ENCODE measurements at regions not wholly inside any gene's neighbourhood (a gene's known extent, or its start where the extent isn't known, plus 50 kb on each side); places are given as distances from the start of the nearest gene placed in this dataset.

DNA sequence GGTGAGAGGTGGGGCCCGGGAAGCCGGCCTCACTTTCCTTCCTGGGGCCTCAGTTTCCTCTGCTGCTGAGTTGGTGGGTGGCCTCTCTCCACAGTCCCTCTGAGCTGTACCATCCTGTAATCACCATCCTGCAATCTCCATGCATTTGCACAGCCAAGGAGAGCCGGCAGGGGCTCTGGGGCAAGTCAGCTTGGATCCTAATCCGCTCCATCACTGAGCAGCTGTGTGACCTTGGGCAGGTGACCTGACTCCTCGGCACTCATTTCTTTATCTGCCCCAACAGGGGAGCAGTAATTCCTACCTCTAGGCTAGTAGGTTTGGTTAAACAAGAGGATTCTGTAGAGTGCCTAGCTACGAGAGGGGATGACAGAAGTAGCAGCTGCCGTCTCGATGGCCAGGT is 88.2 kb upstream of the ZNF618 start:
- no peak for DNase-seq (ENCODE audit: low read depth)

DNA sequence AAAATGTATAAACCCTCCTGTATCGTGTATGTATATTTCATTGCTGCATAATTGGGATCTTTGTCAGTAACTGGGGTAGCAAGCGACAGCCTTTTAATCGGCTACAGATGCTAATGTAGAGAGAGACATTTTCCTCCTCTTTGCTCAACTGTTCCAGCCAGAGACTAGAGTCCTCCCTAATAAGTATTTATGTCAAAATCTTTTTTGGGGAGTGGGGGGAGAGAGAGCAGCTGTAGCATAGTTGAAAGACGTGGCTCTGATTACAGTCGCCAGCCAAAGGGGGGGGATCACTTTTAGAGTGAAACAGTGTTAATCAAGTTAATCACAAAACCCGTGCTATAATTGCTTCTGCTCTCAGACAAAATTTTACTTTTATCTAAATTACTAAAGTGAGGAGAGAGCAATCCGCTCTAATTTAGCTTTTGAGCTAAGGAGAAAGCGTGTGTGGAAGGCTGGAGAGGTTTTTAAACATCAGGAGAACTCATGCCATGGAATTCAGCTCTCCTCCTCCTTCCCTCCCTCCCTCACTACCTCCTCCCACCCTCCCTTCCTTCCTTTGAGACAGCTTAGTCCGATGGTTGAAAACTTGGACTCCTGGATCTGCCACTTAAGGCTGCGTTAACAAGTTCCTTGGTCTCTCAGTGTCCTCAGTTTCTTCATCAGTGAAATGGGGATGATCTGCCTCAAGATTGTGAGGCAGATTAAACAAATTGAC is 87.3 kb upstream of the ZNF618 start:
- DNase-seq (ENCODE audit: low read depth): no peak

DNA sequence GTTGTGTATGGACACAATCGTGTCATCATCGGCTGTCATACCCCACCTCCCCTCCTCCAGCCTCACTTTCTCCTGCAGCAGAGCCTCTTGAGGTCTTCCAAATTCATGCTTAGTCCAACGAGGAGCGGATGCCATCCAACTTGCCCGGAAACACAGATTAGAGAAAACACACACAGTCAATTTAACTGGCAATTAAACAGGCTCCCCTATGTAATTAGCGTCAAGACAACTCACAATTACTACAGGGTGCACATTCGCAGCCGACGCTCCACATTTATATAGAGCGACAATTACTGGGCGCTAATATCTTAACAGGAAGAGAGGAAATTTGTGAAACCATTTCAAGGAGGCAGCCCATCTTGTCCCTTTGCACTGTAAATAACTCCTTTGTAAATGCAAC is 86.0 kb upstream of the ZNF618 start:
- no peak for DNase-seq (ENCODE audit: low read depth)

DNA sequence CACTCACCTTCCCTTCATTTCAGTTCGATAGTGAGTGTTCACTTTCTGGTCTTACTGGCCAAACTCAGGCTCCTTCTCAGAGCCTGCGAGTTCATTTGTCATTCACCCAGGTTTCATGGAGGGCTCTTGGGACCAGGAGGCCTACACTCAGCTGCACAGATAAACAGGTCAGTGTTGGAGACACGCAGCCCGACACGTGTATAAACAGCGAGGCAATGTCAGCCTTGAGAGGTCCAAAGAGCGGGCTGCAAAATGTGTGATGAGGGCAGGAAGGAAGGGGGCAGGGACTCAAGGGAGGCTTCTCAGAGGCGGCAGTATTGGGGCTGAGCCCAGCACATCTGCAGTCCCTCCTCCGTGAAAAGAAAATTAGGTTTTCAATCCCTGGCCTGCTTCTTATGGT is 82.6 kb upstream of the ZNF618 start:
- no peak for DNase-seq (ENCODE audit: low read depth)

DNA sequence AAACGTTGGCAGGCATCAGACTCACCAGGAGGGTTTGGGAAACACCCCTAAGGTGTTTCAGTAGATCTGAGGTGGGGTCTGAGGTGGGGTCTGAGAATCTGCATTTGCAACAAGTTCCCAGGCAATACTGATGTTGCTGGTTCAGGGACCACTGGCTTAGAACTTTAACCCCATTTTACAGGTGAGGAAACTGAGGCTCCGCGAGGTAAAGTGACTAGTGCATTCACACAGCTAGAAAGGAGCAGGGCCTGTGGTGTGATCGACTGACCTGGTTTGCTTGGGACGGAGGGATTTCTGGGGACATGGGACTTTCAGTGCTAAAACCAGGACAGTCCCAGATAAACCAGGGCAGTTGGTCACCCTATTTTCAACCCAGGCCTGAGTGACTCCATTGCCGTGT is 81.4 kb upstream of the ZNF618 start:
- DNase-seq (ENCODE audit: low read depth): no peak

DNA sequence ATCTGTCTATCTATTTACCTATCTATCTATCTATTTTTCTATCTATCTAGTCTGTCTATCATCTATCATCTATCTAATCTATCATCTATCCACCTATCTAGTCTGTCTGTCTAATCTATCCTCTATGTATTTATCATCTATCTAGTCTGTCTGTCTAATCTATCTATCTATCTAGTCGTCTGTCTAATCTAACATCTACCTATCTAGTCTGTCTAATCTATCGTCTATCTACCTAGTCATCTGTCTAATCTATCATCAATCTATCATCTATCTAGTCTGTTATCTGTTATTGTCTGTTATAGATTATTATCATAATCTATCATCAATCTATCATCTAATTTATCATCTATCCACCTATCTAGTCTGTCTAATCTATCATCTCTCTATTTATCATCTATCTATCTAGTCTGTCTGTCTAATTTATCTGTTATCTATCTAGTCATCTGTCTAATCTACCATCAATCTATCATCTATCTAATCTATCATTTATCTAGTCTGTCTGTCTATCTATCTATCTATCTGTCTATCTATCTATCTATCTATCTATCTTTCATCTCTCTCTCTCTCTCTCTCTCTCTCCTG is 80.2 kb upstream of the ZNF618 start:
- no peak for DNase-seq (ENCODE audit: low read depth)

DNA sequence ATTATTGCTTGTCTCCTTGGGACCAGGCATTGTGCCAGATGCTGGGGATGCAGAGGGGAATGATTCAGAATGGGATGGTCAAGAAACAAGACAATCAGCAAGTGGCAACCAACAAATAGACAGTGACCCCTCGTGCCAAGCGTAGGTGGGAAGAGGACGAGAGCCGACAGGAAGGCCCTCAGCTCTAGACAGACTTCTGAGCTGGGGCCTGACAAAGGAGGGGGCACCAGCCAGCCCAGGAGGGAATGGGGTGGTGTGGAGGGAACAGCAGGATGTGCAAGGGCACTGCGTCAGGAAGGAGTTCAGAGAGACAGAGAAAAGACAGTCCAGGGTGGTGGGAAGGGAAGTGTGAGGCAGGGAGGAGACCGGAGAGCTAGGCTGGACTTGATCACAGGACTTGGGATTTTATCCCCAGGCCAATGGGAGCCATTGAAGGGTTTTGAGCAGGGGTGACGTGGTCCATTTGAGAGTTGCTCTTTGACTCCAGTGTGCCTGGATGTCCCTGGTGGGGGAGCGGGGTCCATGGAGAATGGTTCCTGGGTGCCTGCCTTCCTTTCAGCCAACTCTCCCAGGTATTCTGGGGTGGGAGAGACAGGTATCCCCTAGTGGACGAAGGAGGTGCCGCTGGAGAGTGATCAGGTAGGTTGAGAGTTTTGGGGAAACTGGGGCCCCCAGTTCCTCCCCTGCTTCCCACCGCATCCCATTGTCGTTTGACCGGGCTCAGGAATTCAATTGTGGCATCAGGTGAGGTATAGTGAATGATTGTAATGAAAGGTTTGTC is 79.3 kb upstream of the ZNF618 start:
- DNase-seq (ENCODE audit: low read depth): no peak

DNA sequence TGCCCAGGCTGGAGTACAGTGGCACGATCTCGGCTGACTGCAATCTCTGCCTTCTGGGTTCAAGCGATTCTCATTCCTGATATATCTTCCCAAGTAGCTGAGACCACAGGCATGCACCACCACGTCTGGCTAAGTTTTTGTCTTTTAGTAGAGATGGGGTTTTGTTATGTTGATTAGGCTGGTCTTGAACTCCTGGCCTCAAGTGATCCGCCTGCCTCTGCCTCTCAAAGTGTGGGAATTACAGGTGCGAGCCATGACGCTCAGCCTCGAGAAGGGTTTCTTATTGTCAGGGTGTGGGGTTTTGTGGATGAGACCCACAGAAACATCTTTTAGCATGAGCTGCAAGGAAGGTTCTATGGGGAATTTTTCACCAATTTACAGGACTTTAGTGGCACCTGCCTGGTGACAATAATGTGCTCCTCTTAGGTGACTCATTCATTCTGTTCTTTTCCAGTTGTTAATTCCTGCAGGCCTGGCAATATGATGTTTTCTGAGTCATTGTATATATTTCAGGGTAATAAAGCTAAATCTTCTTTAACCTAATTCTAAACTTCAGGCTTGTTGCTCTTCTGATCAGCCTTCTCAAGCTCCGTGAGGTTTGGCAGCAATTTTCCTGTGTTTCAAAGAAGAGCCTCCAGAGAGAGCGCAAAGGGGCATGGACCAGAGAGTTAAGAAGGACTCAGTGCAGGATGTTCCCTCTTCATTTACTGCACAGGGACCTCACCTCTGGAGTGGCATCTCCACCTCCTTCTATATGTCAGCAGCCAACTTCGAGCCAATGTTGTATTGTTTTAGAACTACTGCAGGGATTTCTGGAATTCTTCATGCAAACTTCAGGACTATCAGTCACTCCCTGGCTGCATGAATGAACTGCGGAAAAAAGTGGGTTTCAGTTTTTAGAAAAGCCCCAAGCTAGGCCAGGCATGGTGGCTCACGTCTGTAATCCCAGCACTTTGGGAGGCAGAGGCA is 77.8 kb upstream of the ZNF618 start:
- no peak for DNase-seq (ENCODE audit: low read depth)

DNA sequence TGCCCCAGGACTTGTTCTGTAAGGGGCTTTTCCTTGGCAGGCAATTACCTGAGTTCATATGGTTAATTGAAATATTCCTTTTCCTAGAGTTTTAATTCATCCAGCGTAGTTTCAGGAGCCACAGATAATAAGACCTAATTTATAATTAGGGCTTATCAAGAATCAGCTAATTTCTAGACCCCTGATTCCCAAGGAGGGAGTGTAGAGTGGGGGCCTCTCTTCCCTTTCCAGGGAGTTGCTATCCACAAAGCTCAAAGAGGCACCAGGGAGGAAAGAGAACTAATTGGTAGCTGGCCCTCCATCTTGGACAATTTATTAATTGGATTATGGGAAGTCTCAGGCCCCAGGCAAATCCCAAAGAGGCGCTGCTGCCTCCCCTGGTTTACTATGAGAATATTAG is 75.8 kb upstream of the ZNF618 start:
- no peak for DNase-seq (ENCODE audit: low read depth)

DNA sequence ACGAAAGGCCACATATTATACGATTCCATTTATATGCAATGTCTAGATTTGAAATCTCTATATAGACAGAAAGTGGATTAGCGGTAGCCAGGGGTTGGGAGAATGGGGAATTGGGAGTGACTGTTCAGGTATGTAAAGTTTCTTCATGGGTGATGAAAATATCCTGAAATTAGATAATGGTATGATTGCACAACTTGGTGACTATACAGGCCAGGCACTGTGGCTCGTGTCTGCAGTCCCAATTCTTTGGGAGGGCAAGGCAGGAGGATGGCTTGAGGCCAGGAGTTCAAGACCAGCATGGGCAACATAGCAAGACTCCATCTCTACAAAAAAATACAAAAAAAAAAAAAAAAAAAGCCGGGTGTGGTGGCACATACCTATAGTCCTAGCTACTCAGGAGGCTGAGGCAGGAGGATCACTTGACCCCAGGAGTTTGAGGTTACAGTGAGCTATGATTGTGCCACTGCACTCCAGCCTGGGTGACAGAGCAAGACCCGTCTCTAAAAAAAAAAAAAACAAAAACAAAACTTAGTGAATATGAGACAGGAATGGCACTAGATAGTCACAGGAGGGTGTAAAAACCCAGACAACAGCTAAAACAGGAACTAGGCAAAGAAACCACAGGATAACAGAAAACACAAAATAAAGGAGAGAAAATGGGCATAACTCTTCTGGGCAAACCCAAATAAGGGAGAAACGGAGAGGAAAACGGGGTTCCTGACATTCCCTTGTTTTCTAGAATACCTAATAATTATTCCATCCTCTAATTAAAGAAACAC is 72.1 kb upstream of the ZNF618 start:
- no peak for DNase-seq (ENCODE audit: low read depth)

DNA sequence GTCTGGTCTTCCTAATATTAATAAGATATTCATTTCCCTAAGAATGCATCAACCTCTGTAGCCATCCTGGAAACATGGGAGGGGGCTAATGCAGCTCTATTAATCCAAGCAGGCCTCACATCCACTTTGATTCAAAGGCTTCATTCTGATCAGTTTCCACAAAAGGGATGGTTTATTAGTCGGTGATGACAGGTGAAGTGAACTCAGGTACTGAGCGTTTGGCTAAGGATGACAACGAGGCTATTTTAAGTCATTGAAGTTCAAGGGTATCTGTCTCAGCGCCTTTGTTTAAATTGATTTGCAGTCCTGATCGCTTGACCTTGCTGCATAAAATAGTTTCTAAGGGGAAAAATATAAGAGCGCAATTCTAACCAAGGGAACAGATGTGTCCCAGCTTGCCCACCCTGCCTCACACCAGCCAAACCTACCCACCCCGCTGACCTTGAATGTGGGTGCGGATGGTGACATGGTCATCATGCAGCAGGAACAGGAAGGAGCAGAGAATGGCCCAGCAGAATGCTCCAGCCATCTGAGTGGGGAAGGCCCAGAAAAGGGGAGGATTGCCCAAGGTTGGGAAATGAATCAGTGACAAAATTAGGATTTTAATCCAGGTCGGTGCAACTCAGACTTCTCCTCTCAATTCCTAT is 70.5 kb upstream of the ZNF618 start:
- DNase-seq (ENCODE audit: low read depth): no peak

DNA sequence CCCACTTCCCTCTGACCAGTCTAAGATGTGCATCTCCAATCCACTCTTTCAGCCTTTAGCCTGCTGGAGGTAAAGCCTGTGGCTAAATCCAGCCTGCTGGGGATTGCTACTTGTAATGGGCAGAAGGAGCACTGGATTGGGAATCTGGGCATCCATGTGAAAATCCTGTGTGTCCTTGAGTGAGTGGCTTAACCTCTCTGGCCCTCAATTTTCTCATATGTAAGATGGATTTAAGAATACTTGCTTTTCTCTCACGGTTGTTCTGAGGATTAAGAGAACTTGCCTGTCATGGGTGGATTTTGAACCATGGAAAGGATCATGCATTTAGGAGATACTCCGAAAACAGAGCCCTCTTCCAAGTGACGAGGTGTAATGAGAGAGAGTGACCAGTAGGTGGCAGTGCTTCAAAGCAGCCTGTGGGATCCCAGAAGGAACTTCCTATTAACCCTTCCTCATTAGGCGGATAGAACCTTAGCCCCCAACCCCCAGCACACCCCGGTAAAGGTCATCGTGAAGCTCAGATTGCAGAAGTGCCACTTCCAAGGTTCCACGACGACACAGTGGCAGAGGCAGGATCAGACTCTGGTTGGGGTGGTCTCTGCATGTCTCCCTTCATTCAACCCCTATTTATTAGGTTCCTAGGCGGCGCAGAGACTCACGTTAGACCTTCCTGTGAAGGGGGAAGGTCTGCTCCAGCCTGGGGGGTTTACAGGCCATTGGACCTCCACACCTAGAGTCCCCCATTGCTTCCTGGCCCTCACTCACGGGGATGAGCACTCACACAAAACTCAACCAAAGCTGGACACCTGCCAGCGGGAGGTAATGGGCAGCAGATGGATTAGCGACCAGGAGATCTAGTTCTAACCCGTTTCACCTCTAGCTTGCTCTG is 68.7 kb upstream of the ZNF618 start:
- DNase-seq (ENCODE audit: low read depth): no peak

DNA sequence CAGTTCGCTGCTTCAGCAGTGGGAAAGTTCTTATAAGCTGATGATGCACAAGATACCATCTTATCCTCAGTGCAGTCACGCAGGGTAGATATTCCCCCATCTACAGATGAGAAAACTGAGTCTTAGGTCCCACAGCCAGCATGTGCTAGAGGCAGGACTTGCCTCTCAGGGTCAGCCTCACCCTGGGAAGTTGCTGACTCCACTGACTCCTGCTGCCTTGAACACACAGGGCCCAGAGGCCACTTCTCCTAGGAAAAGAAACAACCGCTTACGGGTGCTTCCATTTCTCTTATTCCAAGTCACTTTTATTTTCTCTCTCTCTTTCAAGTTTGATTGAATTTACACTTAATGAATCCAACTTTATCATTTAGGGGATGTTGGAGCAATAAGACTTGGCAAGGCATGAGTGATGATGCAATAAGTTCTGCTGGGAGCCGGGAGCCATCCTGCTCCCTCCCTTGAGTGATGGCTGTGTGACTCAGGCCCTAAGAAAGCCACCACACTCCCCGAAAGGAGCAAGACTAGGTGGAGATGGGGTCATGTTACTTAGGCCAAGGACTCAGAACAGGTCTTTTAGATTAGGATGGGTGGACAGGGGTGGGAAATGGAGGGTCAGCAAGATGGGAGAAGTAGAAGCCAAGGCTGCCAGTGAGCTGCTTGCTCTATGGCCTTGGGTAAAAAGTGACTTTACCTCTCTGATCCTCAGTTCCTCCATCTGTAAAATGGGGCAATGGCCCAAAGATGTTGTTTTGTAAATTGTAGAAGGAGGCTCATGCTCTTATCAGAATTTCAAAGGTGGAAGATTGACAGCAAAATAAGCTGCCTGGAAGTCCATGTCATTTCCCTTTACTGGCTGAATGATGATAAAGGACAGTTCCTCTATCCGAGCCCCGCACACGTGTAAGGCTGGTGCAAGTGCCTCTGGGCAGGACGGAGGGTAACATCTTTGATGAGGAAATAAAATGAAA is 67.4 kb upstream of the ZNF618 start:
- DNase-seq (ENCODE audit: low read depth): no peak

DNA sequence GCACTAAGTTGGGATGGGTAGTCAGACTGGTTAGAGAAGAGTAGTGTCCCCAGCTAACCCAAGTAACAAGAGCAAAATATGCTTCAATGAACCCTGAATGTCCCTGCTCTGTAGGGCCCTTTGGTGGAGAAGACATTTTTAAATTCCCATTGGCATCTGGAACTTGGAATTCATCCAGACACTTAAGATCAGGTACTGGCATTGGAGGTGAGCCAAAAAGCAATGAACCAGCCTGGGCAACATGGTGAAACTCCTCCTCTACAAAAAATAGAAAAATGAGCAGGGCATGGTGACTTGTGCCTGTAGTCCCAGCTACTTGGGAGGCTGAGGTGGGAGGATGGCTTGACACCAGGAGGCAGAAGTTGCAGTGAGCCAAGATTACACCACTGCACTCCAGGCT is 58.9 kb upstream of the ZNF618 start:
- no peak for DNase-seq (ENCODE audit: low read depth)

DNA sequence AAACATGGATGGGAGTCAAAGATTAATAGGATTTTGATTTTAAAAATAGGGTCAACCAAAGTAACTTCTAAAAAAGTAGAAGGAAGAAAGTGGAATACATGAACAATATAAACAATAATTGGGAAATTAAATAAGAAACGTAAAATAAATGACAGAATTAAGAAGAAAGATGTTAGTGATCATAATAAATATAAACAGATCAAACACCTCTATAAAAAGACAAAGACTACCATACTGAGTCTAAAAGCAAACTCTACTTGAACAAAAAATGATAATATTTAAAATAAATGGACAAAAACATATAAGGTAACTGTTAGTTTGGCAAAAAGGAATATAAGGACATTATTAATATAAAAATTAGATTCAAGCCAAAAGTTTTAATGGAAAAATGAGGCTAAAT is 57.7 kb upstream of the ZNF618 start:
- DNase-seq (ENCODE audit: low read depth): no peak

DNA sequence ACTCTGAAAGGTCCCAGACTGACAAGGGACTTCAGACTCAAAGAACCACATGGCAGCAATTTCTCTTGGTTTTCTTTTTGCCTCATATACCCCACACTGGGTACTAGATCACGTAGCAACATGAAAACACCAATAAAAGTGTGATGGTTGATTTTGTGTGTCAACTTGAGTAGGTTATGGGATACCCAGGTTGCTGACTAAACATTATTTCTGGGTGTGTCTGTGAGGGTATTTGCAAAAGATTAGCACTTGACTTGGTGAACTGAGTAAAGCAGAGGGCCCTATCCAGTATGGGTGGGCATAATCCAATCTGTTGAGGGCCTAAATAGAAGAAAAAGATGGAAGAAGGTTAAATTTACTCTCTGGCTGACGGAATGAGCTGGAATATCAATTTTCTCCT is 53.8 kb upstream of the ZNF618 start:
- DNase-seq (ENCODE audit: low read depth): no peak

DNA sequence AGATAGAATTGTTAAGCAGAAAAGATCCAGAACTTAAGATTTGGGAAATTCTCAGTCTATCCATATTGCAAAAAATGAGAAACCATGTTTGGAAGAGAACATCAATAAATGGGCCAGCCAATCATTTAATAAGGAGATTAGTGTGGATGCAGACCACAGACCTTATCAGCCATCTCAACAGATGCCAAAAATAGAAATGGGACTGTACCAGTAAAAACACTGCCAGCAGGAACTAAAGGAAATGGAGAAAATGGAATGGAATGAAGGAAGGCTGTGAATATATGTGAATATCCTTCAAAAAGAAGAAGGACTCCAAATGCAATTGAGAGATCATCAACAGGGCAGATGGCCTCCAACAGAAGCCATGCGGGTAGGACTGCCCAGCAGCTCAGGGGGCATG is 52.7 kb upstream of the ZNF618 start:
- DNase-seq (ENCODE audit: low read depth): no peak

All from stimulated activated CD8-positive, alpha-beta memory T cell treated with anti-CD3 and anti-CD28 coated beads, Interleukin-15, amount 100 ng/mL, for 1 hour (primary cell).